NCI-H1048 (cell line): ENCODE measurements at regions not wholly inside any gene's neighbourhood (a gene's known extent, or its start where the extent isn't known, plus 50 kb on each side); places are given as distances from the start of the nearest gene placed in this dataset.

ENCODE experiments used
- DNase-seq: peaks from one replicate; lab custom pipeline; 2025; lab: John Stamatoyannopoulos, UW

GRCh38 chr3:194837457-194838127 is 151.9 kb downstream of the FAM43A start:
- no peak for DNase-seq

DNA sequence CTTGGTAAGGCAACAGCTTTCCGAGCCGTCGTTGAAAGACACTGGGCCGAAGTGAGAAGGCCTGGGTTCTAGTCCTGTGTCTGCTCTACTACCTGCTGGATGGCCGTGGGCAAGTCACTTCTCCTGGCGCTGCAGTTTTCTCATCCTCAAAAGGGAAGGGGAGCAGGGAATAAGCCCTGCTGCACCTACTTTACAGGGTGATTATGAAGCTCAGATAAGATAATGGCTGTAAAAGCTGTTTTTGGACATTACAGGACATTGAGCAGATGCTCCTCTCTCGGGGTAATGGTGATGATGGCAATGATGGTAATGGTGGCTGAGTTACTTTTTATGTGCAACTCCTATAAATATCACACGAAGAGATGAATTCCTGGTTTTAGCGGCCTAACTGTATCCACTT is 152.6 kb downstream of the FAM43A start:
- DNase-seq, result no peak

DNA sequence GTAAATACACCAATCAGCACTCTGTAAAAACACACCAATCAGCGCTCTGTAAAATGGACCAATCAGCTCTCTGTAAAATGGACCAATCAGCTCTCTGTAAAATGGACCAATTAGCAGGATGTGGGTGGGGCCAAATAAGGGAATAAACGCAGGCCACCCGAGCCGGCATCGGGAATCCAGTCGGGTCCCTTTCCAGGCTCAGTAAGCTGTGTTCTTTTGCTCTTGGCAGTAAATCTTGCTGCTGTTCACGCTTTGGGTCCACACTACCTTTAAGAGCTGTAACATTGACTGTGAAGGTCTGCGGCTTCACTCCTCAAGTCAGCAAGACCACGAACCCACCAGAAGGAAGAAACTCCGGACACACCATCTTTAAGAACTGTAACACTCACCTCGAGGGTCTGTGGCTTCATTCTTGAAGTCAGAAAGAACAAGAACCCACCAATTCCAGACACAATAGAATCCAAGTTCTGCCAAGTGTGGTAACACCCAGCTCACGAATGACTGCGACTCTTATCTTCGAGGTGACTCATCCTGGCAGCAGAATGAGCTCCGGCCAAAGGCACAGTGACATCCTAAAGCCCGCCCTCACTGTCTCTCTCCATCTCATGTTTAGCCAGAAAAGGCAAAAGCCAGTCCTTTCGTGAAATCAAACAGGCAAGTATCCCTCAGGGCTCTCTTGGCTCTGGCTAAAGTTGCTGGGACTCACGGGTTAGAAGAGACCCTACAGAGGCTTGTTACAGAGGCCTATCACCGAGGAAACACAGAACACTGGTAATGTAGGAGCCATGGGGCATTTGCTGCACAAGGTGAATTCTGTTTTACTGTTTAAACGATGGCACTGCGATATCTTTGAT is 155.2 kb downstream of the FAM43A start:
- DNase-seq, result no peak

DNA sequence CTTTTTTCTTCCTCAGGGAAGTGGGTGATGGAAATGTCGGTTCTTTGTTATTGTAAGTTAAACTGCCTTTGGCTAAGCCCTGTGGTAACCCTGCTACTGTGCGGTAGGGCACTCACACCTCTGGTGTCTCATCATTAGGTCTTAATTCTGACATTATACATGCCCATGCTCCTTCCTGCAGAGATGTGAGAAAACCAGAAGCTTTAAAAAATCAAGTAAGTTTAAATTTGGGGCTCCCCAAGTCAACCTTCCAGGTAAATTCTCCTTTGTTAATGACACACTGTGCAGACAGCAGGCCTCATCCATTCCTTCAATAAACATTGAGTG is 155.8 kb downstream of the FAM43A start:
- no peak for DNase-seq

GRCh38 chr3:194843556-194843955 is 157.9 kb downstream of the FAM43A start:
- DNase-seq, result no peak

DNA sequence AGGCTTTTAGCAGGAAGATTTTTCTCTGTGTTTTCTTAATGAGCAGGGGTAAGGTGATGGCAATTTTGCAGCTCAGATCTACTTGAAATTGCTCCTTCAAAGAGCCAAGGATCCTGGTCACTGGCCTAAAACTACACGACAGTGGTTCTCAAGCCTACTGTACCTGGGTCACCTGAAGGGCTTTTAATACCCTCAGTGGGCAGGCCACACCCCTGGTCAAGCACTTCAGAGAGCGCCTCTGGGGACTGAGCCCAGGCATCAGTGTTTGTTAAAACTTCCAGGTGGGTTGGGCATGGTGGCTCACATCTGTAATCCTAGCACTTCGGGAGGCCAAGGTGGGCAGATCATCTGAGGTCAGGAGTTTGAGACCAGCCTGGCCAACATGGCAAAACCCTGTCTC is 158.4 kb downstream of the FAM43A start:
- DNase-seq, result no peak

DNA sequence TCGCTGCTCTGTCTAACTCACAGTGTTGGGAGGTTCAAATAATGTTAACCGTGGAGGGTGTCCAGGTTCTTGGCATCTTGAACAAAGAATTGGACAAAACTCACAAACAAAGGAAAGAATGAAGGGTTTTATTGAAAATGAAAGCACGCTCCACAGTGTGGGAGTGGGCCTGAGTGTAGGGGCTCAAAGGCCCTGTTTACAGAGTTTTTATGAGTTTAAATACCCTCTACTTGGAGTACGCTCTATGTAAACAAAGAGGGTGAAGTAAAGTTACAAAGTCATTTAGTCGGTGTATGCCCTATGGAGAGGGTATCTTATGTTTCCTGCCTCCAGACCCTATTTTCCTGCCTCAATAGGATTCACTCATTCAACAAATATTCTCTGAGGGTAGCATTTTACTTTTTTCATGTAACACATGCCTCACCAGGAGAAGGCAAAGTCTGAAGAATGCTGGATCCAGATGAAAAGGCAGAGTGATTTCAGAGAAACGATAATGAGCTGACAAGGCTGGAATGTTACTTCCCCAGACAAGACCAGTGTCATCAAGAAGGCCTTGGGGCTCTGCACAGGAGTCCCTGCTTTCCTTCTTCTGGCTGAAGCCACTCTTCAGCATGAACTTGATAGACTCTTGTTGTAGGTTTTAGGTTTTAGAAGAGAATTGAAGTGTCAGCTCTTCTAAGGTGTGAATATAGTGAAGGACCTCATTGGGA is 163.6 kb downstream of the FAM43A start:
- no peak for DNase-seq

- no peak for DNase-seq
Observed at GRCh38 chr3:194851254-194851653, 165.6 kb downstream of the FAM43A start.

DNA sequence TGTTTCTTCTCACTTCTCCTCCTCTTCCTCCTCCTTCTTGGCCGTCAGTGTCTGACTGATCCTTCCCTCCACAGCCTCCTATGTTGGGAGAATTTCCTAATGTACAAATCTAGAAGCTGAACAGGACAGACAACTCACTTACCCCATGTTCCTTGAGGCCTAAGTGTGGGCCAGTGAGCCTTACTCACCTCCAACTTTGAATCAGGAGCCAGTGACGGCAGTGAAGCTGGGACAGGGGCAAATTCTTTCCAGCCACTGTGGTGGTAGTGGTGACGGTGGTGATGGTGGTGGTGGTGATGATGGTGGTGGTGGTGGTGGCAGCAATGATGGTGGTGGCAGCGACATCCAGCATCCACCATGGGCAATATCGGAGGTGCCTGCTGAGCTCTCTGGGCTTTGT is 166.3 kb downstream of the FAM43A start:
- DNase-seq, result no peak

DNA sequence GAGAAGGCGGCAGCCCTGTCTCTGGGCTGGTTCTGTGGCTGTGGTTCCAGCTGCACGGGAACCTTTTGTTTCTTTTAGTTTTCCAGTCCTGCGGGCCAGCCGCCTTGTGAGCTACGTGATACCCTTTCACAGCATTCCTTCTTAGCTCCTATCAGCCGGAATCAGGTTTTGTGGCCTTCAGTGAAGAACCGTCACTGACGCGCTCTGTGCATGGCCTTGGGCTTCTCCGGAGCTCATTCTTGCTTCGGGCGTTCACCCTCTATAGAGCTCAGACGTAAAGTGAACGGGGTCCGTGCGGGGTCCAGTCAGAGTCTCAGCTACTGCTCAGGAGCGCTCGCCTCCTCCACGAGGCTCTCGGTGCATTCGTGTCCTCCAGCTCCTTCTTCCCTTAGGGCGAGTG is 166.7 kb downstream of the FAM43A start:
- DNase-seq, result no peak

DNA sequence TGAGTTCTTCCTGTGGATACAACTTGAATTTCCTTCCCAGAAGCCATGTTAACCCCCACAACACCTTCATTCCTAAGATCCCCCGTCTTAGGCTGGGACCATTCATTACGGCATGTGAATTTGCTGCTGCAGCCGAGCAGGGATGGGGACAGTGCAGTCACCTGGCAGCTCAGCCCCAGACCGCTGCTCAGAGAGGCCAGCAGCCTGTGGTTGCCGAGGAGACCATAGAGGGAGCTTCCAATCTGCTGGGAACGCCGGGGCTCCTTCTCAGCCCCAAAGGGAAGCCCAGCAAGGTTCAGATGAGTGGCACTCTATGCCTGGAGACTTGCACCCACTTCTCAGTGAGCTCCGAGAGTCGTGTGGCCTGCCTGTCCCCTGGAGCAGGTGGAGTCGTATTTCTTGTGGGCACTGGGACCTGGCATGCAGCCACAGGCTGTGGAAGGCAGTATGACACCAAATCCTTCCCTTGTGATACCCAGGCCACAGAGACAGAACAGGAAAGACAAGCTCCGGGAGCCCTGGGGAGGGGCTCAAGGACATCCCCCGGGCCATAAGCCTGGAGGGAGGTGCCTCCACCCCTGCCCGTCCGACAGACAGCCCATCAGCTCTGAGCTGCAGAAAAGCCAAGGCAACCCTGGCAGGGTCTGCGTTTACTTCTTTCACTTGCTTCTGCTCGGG is 167.3 kb downstream of the FAM43A start:
- no peak for DNase-seq

- DNase-seq, result no peak
Observed at GRCh38 chr3:194854206-194854605, 168.5 kb downstream of the FAM43A start.

GRCh38 chr3:194854659-194855390 is 169.1 kb downstream of the FAM43A start:
- DNase-seq, result no peak

DNA sequence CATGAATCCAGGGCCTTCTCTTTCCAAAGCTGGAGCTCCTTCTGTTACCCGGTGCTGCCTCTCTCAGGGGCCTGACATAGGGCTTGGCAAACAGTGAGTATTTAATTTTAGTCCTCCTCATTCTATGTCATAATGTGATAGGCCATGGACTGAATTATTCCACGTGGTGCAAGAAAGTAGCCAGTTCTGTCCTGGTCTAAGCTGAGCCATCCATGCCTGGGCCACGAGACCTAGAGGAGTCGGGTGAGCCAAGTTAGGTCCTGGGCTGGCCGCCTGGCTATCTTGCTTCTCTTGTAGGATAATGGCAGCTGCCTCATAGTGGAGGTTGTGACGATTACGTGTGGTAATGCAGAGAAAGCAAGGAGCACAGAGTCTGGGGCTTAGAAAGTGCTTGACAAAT is 170.6 kb downstream of the FAM43A start:
- DNase-seq, result no peak

DNA sequence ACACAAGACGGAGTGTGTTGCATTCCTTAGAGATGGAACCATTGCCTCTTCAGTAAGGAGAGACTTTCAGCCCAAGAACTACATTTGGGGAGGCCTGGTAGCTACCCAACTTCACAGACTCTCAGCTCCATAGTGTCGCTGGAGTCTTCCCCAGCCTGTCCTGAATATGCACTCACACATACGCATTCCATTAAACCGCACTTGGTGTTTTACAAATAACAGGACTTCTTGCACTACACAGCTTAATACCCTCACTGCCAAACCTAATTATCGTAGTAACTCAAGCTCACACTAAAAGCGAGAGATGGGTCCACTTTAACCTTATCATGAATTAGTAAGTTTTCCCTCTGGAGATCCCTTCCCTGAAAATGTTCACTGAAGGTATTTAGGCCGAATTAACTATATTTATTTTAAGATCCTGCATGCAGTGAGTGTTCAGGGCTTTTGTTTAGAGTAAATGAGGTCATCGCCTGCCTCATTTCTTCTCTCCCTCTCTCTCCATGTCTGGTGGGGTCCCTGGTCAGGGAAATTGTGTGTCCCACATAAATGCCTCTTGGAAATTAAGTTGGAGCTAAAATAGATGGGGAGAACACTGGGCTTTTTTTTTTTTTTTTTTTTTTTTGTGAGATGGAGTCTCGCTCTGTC is 171.9 kb downstream of the FAM43A start:
- DNase-seq, result no peak

DNA sequence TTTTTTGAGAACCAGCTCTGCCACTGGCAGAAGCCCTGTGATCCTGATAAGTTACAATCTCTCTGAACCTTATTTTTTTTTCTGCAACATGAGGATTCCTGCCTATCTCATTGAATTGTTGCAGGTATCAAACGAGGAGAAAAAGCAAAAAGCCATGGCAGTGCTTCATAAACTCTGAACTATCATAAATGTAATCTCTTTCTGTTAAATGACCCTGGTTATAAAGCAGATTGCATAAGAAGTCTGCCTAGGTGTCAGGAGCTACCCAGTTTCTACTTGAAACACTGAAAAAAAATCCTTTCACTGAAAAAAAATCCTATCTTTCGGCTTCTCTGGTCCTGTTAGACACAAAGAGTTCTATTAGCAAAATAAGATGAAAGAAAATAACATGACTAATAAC is 172.7 kb downstream of the FAM43A start:
- DNase-seq, result no peak

DNA sequence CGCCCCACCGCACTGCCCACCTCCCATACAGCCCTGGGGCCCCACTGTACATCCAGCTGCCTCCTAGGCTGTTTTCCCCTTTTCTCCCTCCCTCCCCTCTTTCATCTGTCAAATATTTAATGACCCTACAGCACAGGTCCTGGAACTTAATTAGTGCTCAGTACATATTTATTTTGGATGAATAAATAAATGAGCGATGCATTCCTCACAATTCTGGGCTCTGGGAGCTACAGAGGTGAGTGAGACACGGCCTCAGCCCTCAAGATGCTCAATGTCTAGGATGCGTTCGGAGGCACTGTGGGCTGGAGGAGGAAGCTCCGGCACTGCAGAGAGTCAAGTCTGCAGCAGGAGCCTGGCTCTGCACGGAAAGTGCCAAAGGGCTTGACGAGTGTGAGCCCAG is 175.0 kb downstream of the FAM43A start:
- no peak for DNase-seq

DNA sequence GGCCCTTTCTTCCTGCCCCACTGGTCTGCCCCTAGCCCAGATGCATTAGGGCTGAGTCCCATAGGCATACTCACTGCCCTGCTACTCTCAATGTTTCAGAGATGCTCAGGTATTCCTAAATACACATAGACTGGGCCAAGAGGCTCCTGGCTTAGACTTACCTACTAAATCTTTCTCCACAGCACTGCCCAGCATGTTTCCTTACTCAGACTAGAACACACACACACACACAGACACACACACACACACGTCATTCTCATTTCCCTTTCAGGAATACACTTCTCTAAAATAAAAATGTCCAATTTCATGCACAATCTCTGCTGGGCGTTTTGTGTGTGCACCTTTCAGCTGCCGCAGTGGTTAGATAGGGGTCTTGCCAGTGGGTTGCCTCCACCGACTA is 175.7 kb downstream of the FAM43A start:
- DNase-seq, result no peak

GRCh38 chr3:194865061-194865460 is 179.4 kb downstream of the FAM43A start:
- no peak for DNase-seq

- DNase-seq, result no peak
Observed at GRCh38 chr3:194865615-194866014, 179.9 kb downstream of the FAM43A start.

DNA sequence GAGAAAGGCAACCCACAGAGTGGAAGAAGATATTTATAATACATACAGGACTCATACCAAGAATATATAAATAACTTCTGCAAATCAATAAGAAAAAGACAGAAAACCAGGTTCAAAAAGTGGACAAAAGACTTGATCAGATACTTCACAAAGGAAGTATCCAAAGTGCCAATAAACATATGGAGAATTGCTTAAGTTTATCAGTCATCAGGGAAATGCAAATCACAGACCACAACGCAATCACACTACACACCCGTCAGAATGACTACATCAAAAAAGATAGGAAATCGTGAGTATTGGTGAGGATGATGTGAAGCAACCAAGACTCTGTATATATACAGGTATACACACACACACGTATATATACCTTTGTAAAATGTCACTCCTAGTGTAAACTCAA is 180.6 kb downstream of the FAM43A start:
- no peak for DNase-seq
